C4-2B (cell line): ENCODE measurements at regions not wholly inside any gene's neighbourhood (a gene's known extent, or its start where the extent isn't known, plus 50 kb on each side); places are given as distances from the start of the nearest gene placed in this dataset.

Experiments used
- H3K27ac ChIP-seq: fragments of 450-650 bp; 2 replicates; pipeline ENCODE4 v1.5.1; 2017
- ZFX ChIP-seq: fragments of 450-650 bp; IDR thresholded peaks from 2 replicates; pipeline ENCODE4 v1.6.1; 2017
- TF ChIP-seq, protein P1 (sequence below): fragments of 450-650 bp; conservative IDR thresholded peaks from 2 replicates; pipeline ENCODE4 v1.5.1; 2017; ENCODE audit warnings: mild to moderate bottlenecking

DNA sequence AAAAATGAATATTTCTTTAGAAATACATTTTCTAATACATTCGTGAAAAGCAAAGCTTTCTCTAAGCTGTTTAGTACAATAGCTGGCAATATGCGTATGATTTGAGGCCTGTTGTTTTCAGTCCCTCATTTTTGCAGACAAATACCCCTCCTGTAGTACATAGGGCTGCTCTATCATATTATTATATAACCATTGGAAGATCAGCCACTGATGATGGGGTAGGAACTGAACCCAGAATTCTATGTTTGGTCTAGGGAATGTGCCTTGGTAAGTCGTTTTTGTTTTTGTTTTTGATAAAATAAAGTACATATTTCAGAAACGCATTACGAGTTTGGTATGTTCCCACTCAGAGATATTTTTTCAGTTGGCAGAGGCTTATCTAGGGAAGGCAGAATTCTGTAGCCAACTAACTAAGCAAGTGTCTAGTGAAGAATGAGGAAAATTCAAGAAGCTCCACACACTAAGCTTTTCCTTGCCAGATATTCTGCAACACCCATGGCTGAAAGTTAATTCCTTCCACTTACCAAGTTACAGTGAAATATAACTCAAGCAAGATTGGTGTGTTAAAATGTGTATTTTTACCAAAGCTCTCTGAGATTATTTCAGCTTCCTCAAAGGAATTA lies 656.9 kb upstream of the MIR17HG start:
- H3K27ac ChIP-seq = no peak overlapping the region
- TF ChIP-seq ZFX = no peak
- TF ChIP-seq, protein P1, sequence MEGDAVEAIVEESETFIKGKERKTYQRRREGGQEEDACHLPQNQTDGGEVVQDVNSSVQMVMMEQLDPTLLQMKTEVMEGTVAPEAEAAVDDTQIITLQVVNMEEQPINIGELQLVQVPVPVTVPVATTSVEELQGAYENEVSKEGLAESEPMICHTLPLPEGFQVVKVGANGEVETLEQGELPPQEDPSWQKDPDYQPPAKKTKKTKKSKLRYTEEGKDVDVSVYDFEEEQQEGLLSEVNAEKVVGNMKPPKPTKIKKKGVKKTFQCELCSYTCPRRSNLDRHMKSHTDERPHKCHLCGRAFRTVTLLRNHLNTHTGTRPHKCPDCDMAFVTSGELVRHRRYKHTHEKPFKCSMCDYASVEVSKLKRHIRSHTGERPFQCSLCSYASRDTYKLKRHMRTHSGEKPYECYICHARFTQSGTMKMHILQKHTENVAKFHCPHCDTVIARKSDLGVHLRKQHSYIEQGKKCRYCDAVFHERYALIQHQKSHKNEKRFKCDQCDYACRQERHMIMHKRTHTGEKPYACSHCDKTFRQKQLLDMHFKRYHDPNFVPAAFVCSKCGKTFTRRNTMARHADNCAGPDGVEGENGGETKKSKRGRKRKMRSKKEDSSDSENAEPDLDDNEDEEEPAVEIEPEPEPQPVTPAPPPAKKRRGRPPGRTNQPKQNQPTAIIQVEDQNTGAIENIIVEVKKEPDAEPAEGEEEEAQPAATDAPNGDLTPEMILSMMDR = no peak

DNA sequence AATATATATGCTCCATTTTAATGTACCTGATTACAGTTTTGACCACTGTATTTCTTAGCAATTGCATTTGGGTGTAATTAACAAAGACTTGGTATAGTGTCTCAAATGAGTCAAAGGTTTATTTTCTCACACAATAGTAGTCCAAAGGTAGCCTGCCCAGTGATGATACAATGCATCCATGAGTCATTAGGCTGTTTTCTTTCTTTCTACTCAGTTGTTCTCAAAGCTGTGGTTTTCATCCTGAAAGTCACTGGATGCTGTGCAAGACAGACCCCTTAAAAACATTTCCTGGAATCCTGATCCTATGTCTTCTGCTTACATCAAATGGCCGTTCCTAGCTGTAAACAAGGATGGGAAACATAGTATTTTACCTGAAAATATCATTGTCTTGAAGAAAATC lies 651.2 kb upstream of the MIR17HG start:
- TF ChIP-seq ZFX = no peak
- TF ChIP-seq, protein P1 = no peak
- no peak overlapping the region for H3K27ac ChIP-seq

DNA sequence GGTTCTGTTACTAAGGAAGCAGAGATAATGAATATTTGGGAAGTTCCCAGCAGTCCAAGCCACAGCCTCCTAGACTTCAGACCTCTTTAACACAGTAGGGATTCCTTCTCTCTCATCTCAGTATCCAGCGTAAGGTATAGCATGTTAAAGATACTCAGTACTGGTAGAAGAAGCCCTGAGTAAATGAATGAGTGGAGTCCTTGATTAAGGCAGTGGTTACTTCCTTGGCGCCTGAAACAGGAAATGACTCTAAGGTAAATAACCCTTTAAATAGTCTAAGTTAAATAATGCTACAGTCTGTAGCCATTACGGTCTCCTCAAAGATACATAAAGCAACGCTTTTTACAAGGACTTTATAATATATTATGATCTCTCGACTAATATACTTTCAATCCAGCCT lies 650.8 kb upstream of the MIR17HG start:
- TF ChIP-seq, protein P1 = no peak
- no peak for TF ChIP-seq ZFX
- no peak overlapping the region for H3K27ac ChIP-seq

DNA sequence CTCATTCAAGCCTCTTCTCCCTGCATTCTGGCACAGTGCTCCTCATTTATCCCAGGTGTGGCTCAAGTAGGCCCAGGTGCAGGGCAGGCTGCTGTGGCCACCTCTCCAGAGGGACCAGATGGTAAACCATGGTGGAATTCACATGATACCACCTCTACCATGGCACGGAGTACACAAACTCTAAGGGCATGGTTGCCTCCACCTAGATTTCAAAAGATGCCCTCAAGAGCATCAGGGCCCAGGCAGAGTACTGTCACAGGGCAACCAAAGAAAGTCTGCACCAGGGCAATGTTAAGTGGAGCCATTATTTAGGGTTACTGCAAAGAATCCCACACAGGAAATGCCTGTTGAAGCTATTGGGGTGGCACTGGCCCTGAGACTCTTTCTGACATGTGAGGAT lies 647.1 kb upstream of the MIR17HG start:
- TF ChIP-seq, protein P1 = no peak
- no peak for TF ChIP-seq ZFX
- no peak overlapping the region for H3K27ac ChIP-seq

DNA sequence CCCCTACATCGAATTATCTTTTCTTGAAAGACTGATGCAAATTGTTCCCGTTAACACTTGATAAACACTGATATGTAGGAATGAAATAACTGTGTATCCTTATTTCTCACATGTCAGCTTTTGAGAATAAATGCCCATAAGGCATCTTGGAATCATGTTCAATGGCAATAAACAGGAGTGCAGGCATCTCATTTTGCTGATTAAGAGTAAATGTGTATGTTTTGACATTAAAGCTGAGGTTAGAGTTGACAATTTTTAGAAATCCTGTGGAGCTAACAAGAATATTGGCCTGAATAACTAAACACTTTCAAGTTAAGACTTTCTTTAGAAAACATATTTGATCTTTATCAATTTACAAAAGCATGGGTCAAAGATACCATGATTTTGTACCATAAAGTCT lies 646.2 kb upstream of the MIR17HG start:
- TF ChIP-seq, protein P1 = no peak
- H3K27ac ChIP-seq = no peak overlapping the region

DNA sequence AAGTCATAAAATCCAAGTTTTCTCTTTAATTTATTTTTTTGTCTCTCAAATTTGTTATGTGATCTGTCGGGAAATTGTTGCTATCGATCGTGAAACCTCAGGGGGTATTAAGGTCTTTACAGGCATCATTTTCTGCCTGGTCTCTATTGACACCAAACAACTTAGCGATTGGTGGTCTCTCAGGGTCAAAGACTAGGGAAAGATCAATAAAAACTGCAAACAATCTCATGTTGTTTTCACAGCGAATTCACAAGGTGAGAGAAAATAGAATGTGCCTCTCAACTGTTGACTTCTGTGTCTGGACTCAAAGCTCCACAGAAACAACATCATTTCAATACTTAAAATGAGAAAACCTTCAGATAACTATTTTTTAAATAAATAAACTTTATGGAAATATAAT lies 645.4 kb upstream of the MIR17HG start:
- TF ChIP-seq ZFX = no peak
- TF ChIP-seq, protein P1 = no peak
- no peak overlapping the region for H3K27ac ChIP-seq

DNA sequence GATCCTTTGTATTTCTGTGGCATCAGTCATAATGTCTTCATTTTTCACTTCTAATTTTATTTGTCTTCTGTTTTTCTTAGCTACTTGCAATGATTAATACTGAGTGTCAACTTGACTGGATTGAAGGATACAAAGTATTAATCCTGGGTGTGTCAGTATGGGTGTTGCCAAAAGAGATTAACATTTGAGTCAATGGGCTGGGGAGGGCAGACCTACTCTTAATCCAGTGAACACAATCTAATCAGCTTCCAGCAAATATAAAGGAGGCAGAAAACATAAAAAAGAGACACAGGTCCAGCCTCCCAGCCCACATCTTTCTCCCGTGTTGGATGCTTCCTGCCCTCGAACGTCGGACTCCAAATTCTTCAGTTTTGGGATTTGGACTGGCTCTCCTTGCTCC lies 640.9 kb upstream of the MIR17HG start:
- TF ChIP-seq ZFX = no peak
- TF ChIP-seq, protein P1 = no peak
- no peak overlapping the region for H3K27ac ChIP-seq
